Sciatic nerve (tissue), 2 donors: ENCODE measurements at regions not wholly inside any gene's neighbourhood (a gene's known extent, or its start where the extent isn't known, plus 50 kb on each side); places are given as distances from the start of the nearest gene placed in this dataset.

Experiments
- ATAC-seq: fragments of 200-7000 bp; cut with Tn5 transposase; one replicate; pipeline ENCODE4 v1.9.1; 2020; ENCODE audit warnings: mild to moderate bottlenecking, moderate library complexity
- DNase-seq: peaks from one replicate; pipeline ENCODE4 v3.0.0-alpha.2; 2020; ENCODE audit warnings: low spot score
- intact Hi-C: fragments of 100-400 bp; cut with DNase I; formaldehyde crosslinking; loops from one replicate; pipeline ENCODE4 v1.14.2; 2022
- donor health status: DM: no; HTN: no; CAD: no.
- donor health status: DM: no; HTN: no; CAD: no.

GRCh38 chr1:204736836-204737235 is 51.3 kb upstream of the LRRN2 start:
- no peak for ATAC-seq
- intact Hi-C loops: loop anchor here (5.0 kb wide), 1 partner anchor 1795 kb away; no protein-coding TSS in a partner anchor

GRCh38 chr1:204738506-204738905 is 53.0 kb upstream of the LRRN2 start:
- no peak for DNase-seq
- no peak for ATAC-seq
- intact Hi-C loops: loop anchor here (5.0 kb wide), 1 partner anchor 1794 kb away; no protein-coding TSS in a partner anchor

More at GRCh38 chr1:204736836-204737235, 51.3 kb upstream of the LRRN2 start:
- DNase-seq: no peak

DNA sequence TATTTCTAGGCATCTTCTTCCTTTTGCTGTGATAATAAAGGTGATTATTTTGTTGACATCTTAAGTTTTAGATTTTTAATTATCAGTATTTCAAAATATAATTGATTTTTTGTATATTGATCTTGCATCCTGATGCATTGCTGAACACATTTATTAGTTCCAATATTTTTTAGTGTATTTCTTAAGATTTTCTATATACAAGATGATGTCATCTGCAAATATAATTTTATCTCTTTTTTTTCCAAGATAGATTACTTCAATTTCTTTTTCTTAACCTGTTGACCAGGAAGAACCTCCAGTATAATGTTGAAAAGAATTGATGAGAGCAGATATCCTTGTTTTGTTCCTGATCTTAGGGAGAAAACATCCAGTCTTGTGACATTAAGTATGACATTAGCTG is 54.8 kb upstream of the LRRN2 start:
- DNase-seq (no peak), ATAC-seq (no peak)
- intact Hi-C loops: no loop called here

DNA sequence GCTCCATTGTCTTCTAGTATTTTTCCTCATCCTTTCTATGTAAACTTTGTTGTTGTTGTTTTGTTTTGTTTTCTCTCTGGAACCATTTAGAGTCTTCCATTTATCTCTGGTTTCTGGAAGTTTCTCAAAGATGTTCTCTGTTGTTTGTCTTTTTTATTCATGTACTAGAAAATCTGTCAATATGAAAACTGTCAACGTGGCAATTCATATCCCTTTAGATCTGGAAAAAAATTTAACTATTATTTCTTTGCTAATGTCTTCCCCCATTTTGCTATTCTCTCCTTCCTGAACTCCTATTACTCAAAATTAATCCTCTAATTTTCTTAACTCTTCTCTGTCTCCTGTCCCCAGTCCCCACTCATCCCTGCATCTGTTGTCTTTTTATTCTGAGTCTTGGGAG is 55.9 kb upstream of the LRRN2 start:
- no peak for DNase-seq
- intact Hi-C loops: no loop called here

GRCh38 chr1:204742676-204743251 is 57.2 kb upstream of the LRRN2 start:
- ATAC-seq (no peak), DNase-seq (no peak)
- intact Hi-C loops: no loop called here

More for the DNA sequence above, 55.9 kb upstream of the LRRN2 start:
- no peak for ATAC-seq

GRCh38 chr1:204744107-204744779 is 58.7 kb upstream of the LRRN2 start:
- ATAC-seq (no peak), DNase-seq (no peak)
- intact Hi-C loops: no loop called here

DNA sequence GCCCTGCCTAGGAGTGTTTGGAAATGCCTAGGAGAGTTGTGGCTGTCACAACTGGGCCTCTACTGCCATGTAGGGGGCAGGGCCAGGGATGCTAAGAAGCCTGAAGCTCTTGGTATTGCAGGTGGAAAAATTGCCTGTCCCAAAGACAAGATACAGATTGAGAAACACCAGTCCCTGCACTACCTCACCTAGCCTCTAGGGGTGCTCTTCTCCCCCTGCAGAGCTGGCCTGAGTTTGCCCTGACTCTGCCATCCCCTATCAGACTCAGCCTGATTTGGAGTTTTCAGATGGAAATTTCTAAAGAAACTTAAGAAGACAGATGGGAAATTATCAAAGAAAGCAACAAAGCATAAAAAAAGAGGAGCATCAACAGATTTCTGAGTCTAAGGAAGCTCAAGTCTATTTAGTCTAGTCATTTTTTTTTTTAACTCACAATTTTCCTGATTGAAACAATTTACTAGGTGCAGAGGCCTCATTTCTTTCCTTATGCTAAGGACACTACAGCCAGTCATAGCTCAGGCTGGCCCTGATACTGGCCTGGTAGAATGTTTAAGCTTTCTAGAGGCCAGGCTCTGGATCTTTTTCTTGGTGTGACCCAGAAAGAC is 61.4 kb upstream of the LRRN2 start:
- intact Hi-C loops: no loop called here
- DNase-seq: no peak
- ATAC-seq: peak; percentile 52

GRCh38 chr1:204751480-204751879 is 65.9 kb upstream of the LRRN2 start:
- intact Hi-C loops: no loop called here
- no peak for DNase-seq
- no peak for ATAC-seq

GRCh38 chr1:204751883-204752687 is 66.5 kb upstream of the LRRN2 start:
- intact Hi-C loops: no loop called here
- no peak for ATAC-seq
- DNase-seq: no peak

DNA sequence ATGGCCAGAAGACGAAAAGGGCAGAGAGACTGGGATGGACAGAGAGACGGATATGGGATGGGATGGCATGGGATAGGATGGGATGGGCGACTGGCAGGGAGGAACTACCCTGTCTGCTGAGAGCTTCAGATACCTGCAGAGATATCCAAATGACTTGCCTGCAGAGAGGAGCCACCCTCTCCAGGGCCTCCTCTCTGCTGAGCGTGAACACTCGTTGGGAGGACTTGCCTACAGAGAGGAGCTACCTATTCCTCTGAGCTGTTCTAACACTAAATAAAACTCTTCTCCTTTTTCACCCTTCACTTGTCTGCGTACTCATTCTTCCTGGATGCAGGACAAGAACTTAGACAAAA is 67.1 kb upstream of the LRRN2 start:
- ATAC-seq (no peak), DNase-seq (no peak)
- intact Hi-C loops: no loop called here

DNA sequence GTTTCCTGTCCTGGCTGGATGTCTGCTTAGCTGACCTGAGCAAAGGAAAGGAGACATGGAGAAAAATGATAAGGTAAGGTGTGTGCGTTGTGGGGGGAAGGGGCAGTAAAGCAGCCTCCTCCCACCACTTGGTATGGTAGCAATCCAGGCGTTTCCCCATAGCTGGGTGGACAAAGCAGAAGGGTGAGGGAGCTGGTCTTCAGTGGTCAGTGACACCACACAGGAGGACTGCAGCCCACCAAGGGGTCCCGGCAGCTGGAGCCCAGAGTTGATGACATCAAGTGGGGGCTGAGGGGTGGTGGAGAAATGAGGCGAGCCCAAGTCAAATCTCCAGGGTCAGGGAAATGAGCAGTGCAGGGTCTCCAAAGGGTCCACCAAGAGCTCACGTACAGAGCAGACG is 69.3 kb upstream of the LRRN2 start:
- intact Hi-C loops: no loop called here
- ATAC-seq (no peak), DNase-seq (no peak)

- intact Hi-C loops: no loop called here
- no peak for DNase-seq
- ATAC-seq: no peak
Measured at GRCh38 chr1:204756349-204756748, 70.8 kb upstream of the LRRN2 start.

DNA sequence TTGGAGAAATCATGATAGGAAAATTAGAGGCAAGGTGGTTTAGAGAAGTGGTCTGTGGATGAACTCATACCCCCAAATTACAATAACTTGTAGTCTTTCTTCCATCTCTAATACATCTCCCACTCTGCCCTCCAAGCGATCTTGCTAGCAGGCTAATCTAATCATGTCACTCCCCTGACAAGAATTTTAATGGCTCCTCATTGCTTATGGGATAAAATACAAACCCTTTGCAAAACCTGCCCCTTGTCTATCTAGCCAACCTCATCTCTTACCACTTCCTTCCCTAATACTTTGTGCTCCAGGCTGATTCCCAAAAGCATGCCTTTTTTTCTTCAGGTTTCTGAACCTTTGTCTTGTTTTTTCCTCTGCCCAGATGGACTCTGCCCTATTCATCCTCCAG is 71.3 kb upstream of the LRRN2 start:
- DNase-seq (no peak), ATAC-seq (no peak)
- intact Hi-C loops: no loop called here

- intact Hi-C loops: no loop called here
- ATAC-seq: no peak
- DNase-seq: no peak
Measured at GRCh38 chr1:204758601-204759000, 73.1 kb upstream of the LRRN2 start.

- ATAC-seq (no peak), DNase-seq (no peak)
- intact Hi-C loops: loop anchor here (5.0 kb wide), 1 partner anchor 193 kb away; no protein-coding TSS in a partner anchor
Measured at GRCh38 chr1:204760350-204760749, 74.8 kb upstream of the LRRN2 start.

- intact Hi-C loops: loop anchor here (5.0 kb wide), 1 partner anchor 193 kb away; no protein-coding TSS in a partner anchor
- ATAC-seq (no peak), DNase-seq (no peak)
Measured at GRCh38 chr1:204760757-204761156, 75.2 kb upstream of the LRRN2 start.

DNA sequence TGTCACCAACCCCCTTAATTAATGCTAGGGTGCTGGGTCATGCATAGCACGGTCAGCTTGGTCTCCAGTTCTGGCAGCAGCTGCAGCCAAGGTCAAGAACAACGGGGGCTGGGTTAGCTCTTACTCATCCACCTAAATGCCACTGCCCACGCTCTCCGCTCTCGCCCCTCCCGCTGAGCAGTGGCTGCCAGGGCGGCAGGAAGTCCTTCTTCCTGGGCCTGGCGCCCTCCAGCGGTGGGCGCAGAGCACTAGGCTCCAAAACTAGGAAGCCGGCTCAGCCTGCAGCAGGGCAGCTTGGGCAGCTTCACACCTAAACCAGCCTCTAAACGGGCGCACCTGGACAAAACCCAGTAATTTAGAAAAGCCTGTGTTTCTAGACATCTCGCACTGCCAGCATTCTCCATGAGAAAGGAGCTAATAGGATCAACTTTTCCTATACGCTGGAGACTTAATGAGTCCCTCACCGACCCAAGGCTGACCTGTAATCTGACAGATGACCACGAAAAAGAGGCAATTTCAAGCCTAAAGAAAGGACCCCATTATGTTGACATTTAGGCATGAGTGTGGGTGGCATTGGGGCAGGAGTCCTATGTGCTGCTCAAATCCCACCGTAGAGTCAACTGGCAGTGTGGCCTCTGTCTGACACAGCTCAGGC is 78.4 kb upstream of the LRRN2 start:
- peak; percentile 85 for DNase-seq
- peak; percentile 86 for ATAC-seq
- intact Hi-C loops: loop anchor here (5.0 kb wide), 1 partner anchor 197 kb away; no protein-coding TSS in a partner anchor

GRCh38 chr1:204769997-204770396 is 84.5 kb upstream of the LRRN2 start:
- intact Hi-C loops: no loop called here
- ATAC-seq (no peak), DNase-seq (no peak)

DNA sequence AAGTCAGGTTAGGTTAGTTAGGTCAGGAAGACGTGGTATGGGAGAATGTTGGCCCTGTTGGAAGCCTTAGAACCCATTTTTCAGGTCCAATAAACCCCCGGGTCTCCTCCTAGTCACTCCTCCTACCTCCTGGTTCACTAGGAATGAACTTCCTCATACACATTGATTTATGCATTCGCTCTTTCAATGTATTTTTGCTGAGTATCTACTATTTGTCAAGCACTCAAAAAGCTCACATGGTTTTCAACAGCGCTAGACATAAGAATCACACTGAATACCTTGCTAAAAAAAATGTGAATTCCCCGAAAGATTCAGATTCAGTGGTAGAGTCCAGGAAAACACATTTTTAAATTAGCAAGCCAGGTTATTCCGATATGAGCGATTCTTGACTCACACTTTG is 85.8 kb upstream of the LRRN2 start:
- ATAC-seq (no peak), DNase-seq (no peak)
- intact Hi-C loops: no loop called here
